ENCODE measurements at regions not wholly inside any gene's neighbourhood (a gene's known extent, or its start where the extent isn't known, plus 50 kb on each side); places are given as distances from the start of the nearest gene placed in this dataset.

DNA sequence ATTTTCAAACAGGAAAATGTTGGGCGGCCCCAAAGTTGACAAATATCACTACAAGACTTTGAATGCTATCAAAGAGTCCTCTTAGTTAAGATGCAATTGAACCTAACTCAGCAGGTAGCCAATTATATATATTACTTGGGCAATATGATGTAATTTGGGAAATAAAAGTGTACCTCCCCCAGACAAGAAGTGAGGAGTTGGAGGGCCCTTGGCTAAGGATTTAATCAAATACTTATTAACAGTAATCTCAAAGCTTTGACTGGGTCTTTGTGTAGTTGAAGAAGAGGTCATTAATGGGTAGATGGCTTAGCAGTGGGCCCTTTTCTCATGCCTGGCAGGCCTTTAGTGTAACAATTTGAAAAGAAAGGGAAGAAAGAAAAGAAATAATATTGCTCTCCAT is 599.0 kb downstream of the CSNK1G3 start:
- TF ChIP-seq YY1 (tag by site-specific recombination; IDR thresholded peaks at IDR 0.05) = no peak
- TF ChIP-seq, protein P1, sequence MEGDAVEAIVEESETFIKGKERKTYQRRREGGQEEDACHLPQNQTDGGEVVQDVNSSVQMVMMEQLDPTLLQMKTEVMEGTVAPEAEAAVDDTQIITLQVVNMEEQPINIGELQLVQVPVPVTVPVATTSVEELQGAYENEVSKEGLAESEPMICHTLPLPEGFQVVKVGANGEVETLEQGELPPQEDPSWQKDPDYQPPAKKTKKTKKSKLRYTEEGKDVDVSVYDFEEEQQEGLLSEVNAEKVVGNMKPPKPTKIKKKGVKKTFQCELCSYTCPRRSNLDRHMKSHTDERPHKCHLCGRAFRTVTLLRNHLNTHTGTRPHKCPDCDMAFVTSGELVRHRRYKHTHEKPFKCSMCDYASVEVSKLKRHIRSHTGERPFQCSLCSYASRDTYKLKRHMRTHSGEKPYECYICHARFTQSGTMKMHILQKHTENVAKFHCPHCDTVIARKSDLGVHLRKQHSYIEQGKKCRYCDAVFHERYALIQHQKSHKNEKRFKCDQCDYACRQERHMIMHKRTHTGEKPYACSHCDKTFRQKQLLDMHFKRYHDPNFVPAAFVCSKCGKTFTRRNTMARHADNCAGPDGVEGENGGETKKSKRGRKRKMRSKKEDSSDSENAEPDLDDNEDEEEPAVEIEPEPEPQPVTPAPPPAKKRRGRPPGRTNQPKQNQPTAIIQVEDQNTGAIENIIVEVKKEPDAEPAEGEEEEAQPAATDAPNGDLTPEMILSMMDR (tag by site-specific recombination; IDR thresholded peaks at IDR 0.05) = no peak

All from HEK293 (cell line).